ENCODE measurements at regions not wholly inside any gene's neighbourhood (a gene's known extent, or its start where the extent isn't known, plus 50 kb on each side); places are given as distances from the start of the nearest gene placed in this dataset.

- in situ Hi-C loops (cut with MboI; ENCODE audit: low sequenced_read_pairs, unreplicated experiment): no loop called here
- no peak for TF ChIP-seq CTCF (IDR thresholded peaks at IDR 0.05; ENCODE audit: borderline replicate concordance, control extremely low read depth, extremely low read depth, insufficient read depth, missing control alignments)
- DNase-seq (ENCODE audit: low spot score): no peak
Observed at GRCh38 chr5:3288325-3288724, 307.3 kb upstream of the IRX1 start.

- in situ Hi-C loops (cut with MboI; ENCODE audit: low sequenced_read_pairs, unreplicated experiment): no loop called here
- TF ChIP-seq CTCF (IDR thresholded peaks at IDR 0.05; ENCODE audit: borderline replicate concordance, control extremely low read depth, extremely low read depth, insufficient read depth, missing control alignments): no peak
- DNase-seq (ENCODE audit: low spot score): no peak
Observed at GRCh38 chr5:3287516-3287915, 308.1 kb upstream of the IRX1 start.

- no peak for DNase-seq (ENCODE audit: low spot score)
- no peak for TF ChIP-seq CTCF (IDR thresholded peaks at IDR 0.05; ENCODE audit: borderline replicate concordance, control extremely low read depth, extremely low read depth, insufficient read depth, missing control alignments)
- in situ Hi-C loops (cut with MboI; ENCODE audit: low sequenced_read_pairs, unreplicated experiment): no loop called here
Observed at GRCh38 chr5:3285621-3286020, 310.0 kb upstream of the IRX1 start.

- DNase-seq (ENCODE audit: low spot score): no peak
- in situ Hi-C loops (cut with MboI; ENCODE audit: low sequenced_read_pairs, unreplicated experiment): no loop called here
- TF ChIP-seq CTCF (IDR thresholded peaks at IDR 0.05; ENCODE audit: borderline replicate concordance, control extremely low read depth, extremely low read depth, insufficient read depth, missing control alignments): no peak
Observed at GRCh38 chr5:3284506-3284905, 311.1 kb upstream of the IRX1 start.

- TF ChIP-seq CTCF (IDR thresholded peaks at IDR 0.05; ENCODE audit: borderline replicate concordance, control extremely low read depth, extremely low read depth, insufficient read depth, missing control alignments): no peak
- in situ Hi-C loops (cut with MboI; ENCODE audit: low sequenced_read_pairs, unreplicated experiment): no loop called here
- DNase-seq (ENCODE audit: low spot score): no peak
Observed at GRCh38 chr5:3282841-3283240, 312.8 kb upstream of the IRX1 start.

GRCh38 chr5:3281366-3281765, 314.3 kb upstream of the IRX1 start:
- no peak for DNase-seq (ENCODE audit: low spot score)
- in situ Hi-C loops (cut with MboI; ENCODE audit: low sequenced_read_pairs, unreplicated experiment): no loop called here
- TF ChIP-seq CTCF (IDR thresholded peaks at IDR 0.05; ENCODE audit: borderline replicate concordance, control extremely low read depth, extremely low read depth, insufficient read depth, missing control alignments): no peak

GRCh38 chr5:3278643-3279042, 317.0 kb upstream of the IRX1 start:
- no peak for TF ChIP-seq CTCF (IDR thresholded peaks at IDR 0.05; ENCODE audit: borderline replicate concordance, control extremely low read depth, extremely low read depth, insufficient read depth, missing control alignments)
- in situ Hi-C loops (cut with MboI; ENCODE audit: low sequenced_read_pairs, unreplicated experiment): no loop called here
- DNase-seq (ENCODE audit: low spot score): no peak
